ENCODE measurements at regions not wholly inside any gene's neighbourhood (a gene's known extent, or its start where the extent isn't known, plus 50 kb on each side); places are given as distances from the start of the nearest gene placed in this dataset.

- no peak for DNase-seq
These were observed 383.6 kb downstream of the GLRX3 start for GRCh38 chr10:130519791-130520190.

- no peak for DNase-seq
These were observed 395.1 kb downstream of the GLRX3 start for GRCh38 chr10:130531312-130531711.

- no peak for DNase-seq
These were observed 404.9 kb downstream of the GLRX3 start for GRCh38 chr10:130541090-130541489.

GRCh38 chr10:130542761-130543160 is 406.6 kb downstream of the GLRX3 start:
- DNase-seq, result no peak

- DNase-seq, result no peak
These were observed 407.6 kb downstream of the GLRX3 start for GRCh38 chr10:130543794-130544193.

GRCh38 chr10:130545122-130545521 is 408.9 kb downstream of the GLRX3 start:
- no peak for DNase-seq

- DNase-seq, result peak; percentile 17
These were observed 409.5 kb downstream of the GLRX3 start for GRCh38 chr10:130545697-130546096.

- DNase-seq, result no peak
These were observed 410.6 kb downstream of the GLRX3 start for GRCh38 chr10:130546841-130547240.

GRCh38 chr10:130547368-130547767 is 411.2 kb downstream of the GLRX3 start:
- peak; percentile 17 for DNase-seq

GRCh38 chr10:130550952-130551674 is 414.9 kb downstream of the GLRX3 start:
- no peak for DNase-seq

- DNase-seq, result no peak
These were observed 415.5 kb downstream of the GLRX3 start for GRCh38 chr10:130551676-130552075.

GRCh38 chr10:130553826-130554225 is 417.6 kb downstream of the GLRX3 start:
- DNase-seq, result no peak

GRCh38 chr10:130554701-130555410 is 418.7 kb downstream of the GLRX3 start:
- no peak for DNase-seq

GRCh38 chr10:130555411-130555750 is 419.2 kb downstream of the GLRX3 start:
- no peak for DNase-seq

- no peak for DNase-seq
These were observed 421.1 kb downstream of the GLRX3 start for GRCh38 chr10:130557181-130557845.

- no peak for DNase-seq
These were observed 422.8 kb downstream of the GLRX3 start for GRCh38 chr10:130558746-130559546.

GRCh38 chr10:130559547-130559880 is 423.3 kb downstream of the GLRX3 start:
- no peak for DNase-seq

GRCh38 chr10:130560116-130560515 is 423.9 kb downstream of the GLRX3 start:
- no peak for DNase-seq

GRCh38 chr10:130560573-130560972 is 424.4 kb downstream of the GLRX3 start:
- DNase-seq, result no peak

GRCh38 chr10:130561681-130562080 is 425.5 kb downstream of the GLRX3 start:
- DNase-seq, result no peak

- no peak for DNase-seq
These were observed 430.8 kb downstream of the GLRX3 start for GRCh38 chr10:130567011-130567410.

- DNase-seq, result no peak
These were observed 431.2 kb downstream of the GLRX3 start for GRCh38 chr10:130567436-130567835.

- no peak for DNase-seq
These were observed 432.1 kb downstream of the GLRX3 start for GRCh38 chr10:130568246-130568645.

Data from hematopoietic multipotent progenitor cell treated with erythropoietin and hydrocortisone succinate and interleukin-3 and kit ligand, for 6 days (in vitro differentiated cells).